Spleen (tissue), 11 donors: ENCODE measurements at regions not wholly inside any gene's neighbourhood (a gene's known extent, or its start where the extent isn't known, plus 50 kb on each side); places are given as distances from the start of the nearest gene placed in this dataset.
A peak's percentile ranks its signal among the peaks of the same experiment; 100 is the strongest.

Source experiments
- DNase-seq: peaks from one replicate; pipeline ENCODE4 v3.0.0-alpha.2; 2020
- H3K27ac ChIP-seq, 8 donors: fragments of 200-600 bp; sonication (generic) in 7 of 8; 1 replicate in 4 of 8; 2 replicates in 4 of 8; pipeline versions ENCODE4 v1.5.0 to v1.8.0; 2016 to 2021; ENCODE audit warnings: inconsistent platforms in 4 of 8, mild to moderate bottlenecking in 4 of 8, moderate library complexity in 1 of 8
- H3K27me3 ChIP-seq, 7 donors: fragments of 200-600 bp; sonication (generic) in 6 of 7; replicated peaks in 1 of 7; 1 replicate in 4 of 7; 2 replicates in 3 of 7; pipeline versions ENCODE4 v1.5.0 to v1.8.0; 2016 to 2021; ENCODE audit warnings: inconsistent platforms in 3 of 7, mild to moderate bottlenecking in 1 of 7
- H3K36me3 ChIP-seq, 6 donors: fragments of 200-600 bp; sonication (generic) in 5 of 6; 1 replicate in 4 of 6; 2 replicates in 2 of 6; pipeline versions ENCODE4 v1.5.0 to v1.8.0; 2016 to 2021; ENCODE audit warnings: inconsistent platforms in 2 of 6
- H3K4me1 ChIP-seq, 6 donors: fragments of 200-600 bp; sonication (generic) in 5 of 6; 1 replicate in 3 of 6; 2 replicates in 3 of 6; pipeline versions ENCODE4 v1.5.0 to v1.8.0; 2016 to 2021; ENCODE audit warnings: inconsistent platforms in 3 of 6
- H3K4me3 ChIP-seq, 8 donors: fragments of 200-600 bp; sonication (generic) in 7 of 8; 1 replicate in 4 of 8; 2 replicates in 4 of 8; pipeline versions ENCODE4 v1.5.0 to v1.8.0; 2016 to 2021; ENCODE audit warnings: inconsistent platforms in 4 of 8, mild to moderate bottlenecking in 4 of 8, moderate library complexity in 2 of 8
- H3K9me3 ChIP-seq, 8 donors: fragments of 200-600 bp; sonication (generic) in 7 of 8; 1 replicate in 4 of 8; 2 replicates in 4 of 8; pipeline versions ENCODE4 v1.5.0 to v1.8.0; 2016 to 2021; ENCODE audit warnings: inconsistent platforms in 4 of 8
- POLR2A ChIP-seq, 3 donors: fragments of 450-650 bp; IDR thresholded peaks; one replicate each; pipeline ENCODE4 v1.5.1; 2017; ENCODE audit warnings: antibody characterized with exemption in 3 of 3, mild to moderate bottlenecking in 1 of 3
- POLR2AphosphoS5 ChIP-seq, 3 donors: sonication (generic); formaldehyde crosslinking; IDR thresholded peaks; one replicate each; pipeline ENCODE4 v1.5.1; 2017; ENCODE audit warnings: antibody characterized with exemption in 3 of 3
- WGBS, 5 donors: extraction: QIAGEN DNeasy Blood & Tissue Kit in 3 of 5; methylation state at CpG; one replicate each; pipeline versions ENCODE4 v1.1.5 to v1.1.7; 2013 to 2018; 5-methylcytosine and 5-hydroxymethylcytosine counted together
- intact Hi-C: fragments of 100-400 bp; cut with DNase I; formaldehyde crosslinking; loops from one replicate; pipeline ENCODE4 v1.15.0; 2023; ENCODE audit warnings: low total_unique reads
- TF ChIP-seq, protein P1 (sequence below), 11 experiments: fragments of 200-600 bp in 7 of 11; fragments of 450-650 bp in 4 of 11; sonication (generic) in 4 of 11; IDR thresholded peaks in 8 of 11; conservative IDR thresholded peaks in 3 of 11; 1 replicate in 7 of 11; 2 replicates in 4 of 11; pipeline versions ENCODE4 v1.4.0 to v1.8.0; 2016 to 2021; ENCODE audit warnings: antibody characterized with exemption in 11 of 11, inconsistent platforms in 4 of 11, mild to moderate bottlenecking in 1 of 11
- donor health status: healthy with polysubstance abuse.
- donor health status: DM: no; HTN: no; CAD: no; lungs with moderate emphysema.
- donor health status: DM: no; HTN: no; CAD: no.
- donor health status: Bipolar disorder and iron deficiency.
- donor health status: healthy.
- donor health status: DM: no; HTN: no; CAD: no.
- donor health status: DM: yes; HTN: yes; CAD: no.

DNA sequence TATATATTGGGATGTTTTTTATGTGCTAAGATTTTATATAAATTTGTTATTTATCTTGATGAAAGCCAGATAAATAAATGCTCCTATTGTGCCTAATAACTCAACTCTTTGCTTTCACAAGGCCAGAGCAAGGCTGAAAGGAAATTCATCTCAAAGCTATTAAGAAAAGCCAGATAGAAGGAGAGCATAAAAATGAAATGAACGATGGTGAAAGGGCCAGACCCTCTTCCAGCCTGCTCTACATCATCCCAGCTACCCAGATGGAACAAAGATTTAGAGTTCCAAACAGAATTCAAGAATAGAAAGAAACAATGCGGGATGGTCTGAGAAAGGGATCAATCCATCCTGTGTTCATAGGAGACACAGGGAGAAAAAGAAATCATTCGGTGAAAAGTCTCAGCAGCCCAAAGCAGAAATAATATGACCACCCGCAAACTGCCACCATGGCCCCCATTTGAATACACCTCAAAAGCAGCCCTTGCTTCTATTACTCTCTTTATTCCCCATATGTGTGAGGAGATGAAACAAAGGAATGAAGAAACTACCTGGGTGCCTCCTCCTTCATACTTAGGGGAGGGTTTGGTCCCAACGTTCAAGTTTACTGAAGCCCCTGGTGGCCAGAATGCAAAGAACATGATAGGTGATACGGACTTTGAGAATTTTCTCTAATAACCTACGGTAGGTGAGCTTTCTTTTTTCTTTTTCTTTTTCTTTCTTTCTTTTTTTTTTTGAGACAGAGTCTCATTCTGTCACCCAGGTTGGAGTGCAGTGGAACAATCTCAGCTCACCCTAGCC, 110.1 kb upstream of the FBXO11 start:
- H3K27ac ChIP-seq, result no peak overlapping the region
- H3K9me3 ChIP-seq, result peaks cover 0 to 13% (median 6%) of the 10 kb centered on the region in 8 donors
- no peak overlapping the region for H3K4me3 ChIP-seq
- H3K4me1 ChIP-seq, result no peaks in the 10 kb centered on the region
- TF ChIP-seq, protein P1, sequence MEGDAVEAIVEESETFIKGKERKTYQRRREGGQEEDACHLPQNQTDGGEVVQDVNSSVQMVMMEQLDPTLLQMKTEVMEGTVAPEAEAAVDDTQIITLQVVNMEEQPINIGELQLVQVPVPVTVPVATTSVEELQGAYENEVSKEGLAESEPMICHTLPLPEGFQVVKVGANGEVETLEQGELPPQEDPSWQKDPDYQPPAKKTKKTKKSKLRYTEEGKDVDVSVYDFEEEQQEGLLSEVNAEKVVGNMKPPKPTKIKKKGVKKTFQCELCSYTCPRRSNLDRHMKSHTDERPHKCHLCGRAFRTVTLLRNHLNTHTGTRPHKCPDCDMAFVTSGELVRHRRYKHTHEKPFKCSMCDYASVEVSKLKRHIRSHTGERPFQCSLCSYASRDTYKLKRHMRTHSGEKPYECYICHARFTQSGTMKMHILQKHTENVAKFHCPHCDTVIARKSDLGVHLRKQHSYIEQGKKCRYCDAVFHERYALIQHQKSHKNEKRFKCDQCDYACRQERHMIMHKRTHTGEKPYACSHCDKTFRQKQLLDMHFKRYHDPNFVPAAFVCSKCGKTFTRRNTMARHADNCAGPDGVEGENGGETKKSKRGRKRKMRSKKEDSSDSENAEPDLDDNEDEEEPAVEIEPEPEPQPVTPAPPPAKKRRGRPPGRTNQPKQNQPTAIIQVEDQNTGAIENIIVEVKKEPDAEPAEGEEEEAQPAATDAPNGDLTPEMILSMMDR (IDR thresholded peaks at IDR 0.05 in 8 of 11, conservative IDR thresholded peaks at IDR 0.05 in 3 of 11), result peak in 1 of 11 experiments; percentile 11
- TF ChIP-seq POLR2AphosphoS5 (IDR thresholded peaks at IDR 0.05) (no peak), POLR2A (IDR thresholded peaks at IDR 0.05) (no peak)
- no peaks in the 10 kb centered on the region for H3K27me3 ChIP-seq
- H3K36me3 ChIP-seq, result no peaks in the 10 kb centered on the region
- intact Hi-C loops, result no loop called here
- no peak for DNase-seq
- WGBS, 5 donors, result 76 to 83% (median 81%) methylated on average over 7 of the region's 7 CpGs

GRCh38 chr2:48017136-48017535, 110.8 kb upstream of the FBXO11 start:
- intact Hi-C loops, result no loop called here
- H3K27ac ChIP-seq, result no peak overlapping the region
- H3K27me3 ChIP-seq, result no peaks in the 10 kb centered on the region
- no peaks in the 10 kb centered on the region for H3K4me1 ChIP-seq
- H3K4me3 ChIP-seq, result no peak overlapping the region
- peaks cover 0 to 13% (median 6%) of the 10 kb centered on the region in 8 donors for H3K9me3 ChIP-seq
- no peaks in the 10 kb centered on the region for H3K36me3 ChIP-seq
- 94 to 96% (median 95%) methylated on average over 7 of the region's 7 CpGs for WGBS, 5 donors
- DNase-seq, result no peak
- TF ChIP-seq POLR2A (IDR thresholded peaks at IDR 0.05), result no peak
- TF ChIP-seq, protein P1 (IDR thresholded peaks at IDR 0.05 in 8 of 11, conservative IDR thresholded peaks at IDR 0.05 in 3 of 11), result no peak
- no peak for TF ChIP-seq POLR2AphosphoS5 (IDR thresholded peaks at IDR 0.05)

- peaks cover 0 to 13% (median 6%) of the 10 kb centered on the region in 8 donors for H3K9me3 ChIP-seq
- no peaks in the 10 kb centered on the region for H3K36me3 ChIP-seq
- no peaks in the 10 kb centered on the region for H3K4me1 ChIP-seq
- H3K27ac ChIP-seq, result no peak overlapping the region
- peaks cover 0 to 5% (median 0%) of the 10 kb centered on the region in 7 donors for H3K27me3 ChIP-seq
- H3K4me3 ChIP-seq, result no peak overlapping the region
- DNase-seq, result no peak
- no peak for TF ChIP-seq POLR2A (IDR thresholded peaks at IDR 0.05)
- TF ChIP-seq, protein P1 (IDR thresholded peaks at IDR 0.05 in 8 of 11, conservative IDR thresholded peaks at IDR 0.05 in 3 of 11), result no peak
- no peak for TF ChIP-seq POLR2AphosphoS5 (IDR thresholded peaks at IDR 0.05)
- intact Hi-C loops, result no loop called here
These were observed 112.2 kb upstream of the FBXO11 start for GRCh38 chr2:48018480-48018879.

- DNase-seq, result no peak
- Histone ChIP-seq H3K27me3 (peaks cover 0 to 5% (median 0%) of the 10 kb centered on the region in 7 donors), H3K9me3 (peaks cover 0 to 3% (median 0%) of the 10 kb centered on the region in 8 donors), H3K36me3 (no peaks in the 10 kb centered on the region), H3K27ac (no peak overlapping the region), H3K4me3 (no peak overlapping the region), H3K4me1 (no peaks in the 10 kb centered on the region)
- TF ChIP-seq POLR2A (IDR thresholded peaks at IDR 0.05) (no peak), POLR2AphosphoS5 (IDR thresholded peaks at IDR 0.05) (no peak)
- intact Hi-C loops, result no loop called here
- WGBS, 5 donors, result 74 to 96% (median 88%) methylated on average over 1 of the region's 1 CpG
These were observed 120.6 kb upstream of the FBXO11 start for GRCh38 chr2:48026865-48027264.
